Bronchial epithelial cell (primary cell): ENCODE measurements at regions not wholly inside any gene's neighbourhood (a gene's known extent, or its start where the extent isn't known, plus 50 kb on each side); places are given as distances from the start of the nearest gene placed in this dataset.

Experiments
- DNase-seq: peaks from one replicate; pipeline ENCODE4 v3.0.0-alpha.2; 2010; ENCODE audit warnings: low read depth
- FAIRE-seq: peaks from 2 replicates; lab custom pipeline; 2011; peaks lifted over from hg19 to GRCh38; lab: Jason Lieb, UNC
- H3K27me3 ChIP-seq: 2 replicates; pipeline ENCODE4 v1.5.1; 2011; ENCODE audit warnings: low read length; ENCODE audit not compliant: control insufficient read depth, insufficient read depth
- H3K36me3 ChIP-seq: 2 replicates; pipeline ENCODE4 v1.5.1; 2011; ENCODE audit warnings: low read length; ENCODE audit not compliant: control insufficient read depth, insufficient read depth
- H3K4me3 ChIP-seq: 2 replicates; pipeline ENCODE4 v1.5.1; 2011; ENCODE audit warnings: mild to moderate bottlenecking, low read depth, low read length, control low read depth
- CTCF ChIP-seq: IDR thresholded peaks from 2 replicates; pipeline ENCODE4 v1.5.1; 2011; ENCODE audit warnings: mild to moderate bottlenecking, moderate library complexity, low read length, control low read depth, inconsistent platforms; ENCODE audit not compliant: insufficient read depth, severe bottlenecking

GRCh38 chr5:91849069-91849468, 466.0 kb upstream of the ARRDC3 start:
- TF ChIP-seq CTCF, result no peak
- Histone ChIP-seq H3K4me3 (no peak overlapping the region), H3K36me3 (no peaks in the 10 kb centered on the region), H3K27me3 (no peaks in the 10 kb centered on the region)
- FAIRE-seq (no peak), DNase-seq (no peak)

GRCh38 chr5:91848453-91848852, 465.3 kb upstream of the ARRDC3 start:
- no peak overlapping the region for H3K4me3 ChIP-seq
- no peak for TF ChIP-seq CTCF
- FAIRE-seq (no peak), DNase-seq (peak; percentile 68)
- H3K27me3 ChIP-seq, result no peaks in the 10 kb centered on the region
- no peaks in the 10 kb centered on the region for H3K36me3 ChIP-seq

- Histone ChIP-seq H3K27me3 (no peaks in the 10 kb centered on the region), H3K36me3 (no peaks in the 10 kb centered on the region), H3K4me3 (no peak overlapping the region)
- DNase-seq (no peak), FAIRE-seq (no peak)
- no peak for TF ChIP-seq CTCF
Observed at GRCh38 chr5:91841423-91841822, 458.3 kb upstream of the ARRDC3 start.

- no peak overlapping the region for H3K4me3 ChIP-seq
- FAIRE-seq (no peak), DNase-seq (no peak)
- no peak for TF ChIP-seq CTCF
- no peaks in the 10 kb centered on the region for H3K27me3 ChIP-seq
- H3K36me3 ChIP-seq, result no peaks in the 10 kb centered on the region
Observed at GRCh38 chr5:91840412-91840811, 457.3 kb upstream of the ARRDC3 start.

GRCh38 chr5:91839721-91840120, 456.6 kb upstream of the ARRDC3 start:
- TF ChIP-seq CTCF, result no peak
- H3K4me3 ChIP-seq, result no peak overlapping the region
- no peaks in the 10 kb centered on the region for H3K36me3 ChIP-seq
- DNase-seq (no peak), FAIRE-seq (no peak)
- H3K27me3 ChIP-seq, result no peaks in the 10 kb centered on the region

- FAIRE-seq, result no peak
- no peaks in the 10 kb centered on the region for H3K36me3 ChIP-seq
- DNase-seq, result no peak
- no peaks in the 10 kb centered on the region for H3K27me3 ChIP-seq
- H3K4me3 ChIP-seq, result no peak overlapping the region
- TF ChIP-seq CTCF, result no peak
Observed at GRCh38 chr5:91839233-91839632, 456.1 kb upstream of the ARRDC3 start.
